ENCODE measurements at regions not wholly inside any gene's neighbourhood (a gene's known extent, or its start where the extent isn't known, plus 50 kb on each side); places are given as distances from the start of the nearest gene placed in this dataset.
"Not testable (repeated sequence)": the region's sequence is repeated elsewhere in the genome, so short reads cannot be mapped to it uniquely, and the experiment has no call there.

DNA sequence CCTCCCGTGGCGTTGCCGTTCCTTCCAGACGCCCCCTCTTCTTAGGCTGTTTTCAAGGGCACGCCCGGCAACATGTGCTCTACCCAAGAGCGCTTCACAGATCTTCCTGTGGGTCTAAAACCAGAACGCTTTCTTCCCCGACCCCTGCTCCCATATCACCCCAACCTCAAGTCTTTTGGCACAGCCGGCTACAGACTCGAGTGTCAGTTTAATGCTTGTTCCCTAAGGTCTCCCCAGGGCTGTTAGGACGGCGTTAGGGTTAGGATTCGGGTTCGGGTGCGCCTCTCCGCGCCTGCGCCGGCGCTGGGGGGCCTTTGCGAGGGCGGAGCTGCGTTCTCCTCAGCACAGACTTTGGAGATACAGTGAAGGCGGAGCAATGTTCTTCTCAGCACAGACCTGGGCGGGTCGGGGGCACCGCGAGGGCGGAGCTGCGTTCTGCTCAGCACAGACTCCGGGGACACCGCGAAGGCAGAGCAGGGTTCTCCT, 274.7 kb downstream of the CCDC74A start:
- TF ChIP-seq, protein P1, sequence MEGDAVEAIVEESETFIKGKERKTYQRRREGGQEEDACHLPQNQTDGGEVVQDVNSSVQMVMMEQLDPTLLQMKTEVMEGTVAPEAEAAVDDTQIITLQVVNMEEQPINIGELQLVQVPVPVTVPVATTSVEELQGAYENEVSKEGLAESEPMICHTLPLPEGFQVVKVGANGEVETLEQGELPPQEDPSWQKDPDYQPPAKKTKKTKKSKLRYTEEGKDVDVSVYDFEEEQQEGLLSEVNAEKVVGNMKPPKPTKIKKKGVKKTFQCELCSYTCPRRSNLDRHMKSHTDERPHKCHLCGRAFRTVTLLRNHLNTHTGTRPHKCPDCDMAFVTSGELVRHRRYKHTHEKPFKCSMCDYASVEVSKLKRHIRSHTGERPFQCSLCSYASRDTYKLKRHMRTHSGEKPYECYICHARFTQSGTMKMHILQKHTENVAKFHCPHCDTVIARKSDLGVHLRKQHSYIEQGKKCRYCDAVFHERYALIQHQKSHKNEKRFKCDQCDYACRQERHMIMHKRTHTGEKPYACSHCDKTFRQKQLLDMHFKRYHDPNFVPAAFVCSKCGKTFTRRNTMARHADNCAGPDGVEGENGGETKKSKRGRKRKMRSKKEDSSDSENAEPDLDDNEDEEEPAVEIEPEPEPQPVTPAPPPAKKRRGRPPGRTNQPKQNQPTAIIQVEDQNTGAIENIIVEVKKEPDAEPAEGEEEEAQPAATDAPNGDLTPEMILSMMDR (conservative IDR thresholded peaks at IDR 0.05; ENCODE audit: low read length), result not testable (repeated sequence)
- not testable (repeated sequence) for TF ChIP-seq EZH2phosphoT487 (IDR thresholded peaks at IDR 0.05; ENCODE audit: borderline replicate concordance, low read depth, low read length)
